Ascending aorta (tissue), 2 donors: ENCODE measurements at regions not wholly inside any gene's neighbourhood (a gene's known extent, or its start where the extent isn't known, plus 50 kb on each side); places are given as distances from the start of the nearest gene placed in this dataset.
A peak's percentile ranks its signal among the peaks of the same experiment; 100 is the strongest.

Source experiments
- DNase-seq, 2 donors: peaks; one replicate each; pipeline ENCODE4 v3.0.0-alpha.2; 2019; ENCODE audit warnings: low spot score in 2 of 2
- H3K27ac ChIP-seq, 2 donors: fragments of 200-600 bp; sonication (generic); one replicate each; pipeline ENCODE4 v1.5.1; 2016 to 2017; ENCODE audit warnings: mild to moderate bottlenecking in 1 of 2
- H3K27me3 ChIP-seq: fragments of 200-600 bp; sonication (generic); one replicate; pipeline ENCODE4 v1.5.1; 2017
- H3K36me3 ChIP-seq, 2 donors: fragments of 200-600 bp; sonication (generic); one replicate each; pipeline ENCODE4 v1.5.1; 2016
- H3K4me1 ChIP-seq, 2 donors: fragments of 200-600 bp; sonication (generic); one replicate each; pipeline ENCODE4 v1.5.1; 2016 to 2017; ENCODE audit warnings: mild to moderate bottlenecking in 1 of 2
- H3K4me3 ChIP-seq, 2 donors: fragments of 200-600 bp; sonication (generic); one replicate each; pipeline ENCODE4 v1.5.1; 2016 to 2017; ENCODE audit warnings: mild to moderate bottlenecking in 1 of 2
- H3K9me3 ChIP-seq, 2 donors: fragments of 200-600 bp; sonication (generic); one replicate each; pipeline ENCODE4 v1.5.1; 2016
- CTCF ChIP-seq, 3 experiments: fragments of 200-600 bp in 2 of 3; fragments of 450-650 bp in 1 of 3; sonication (generic) in 2 of 3; IDR thresholded peaks; one replicate each; pipeline ENCODE4 v1.5.1; 2016 to 2019; ENCODE audit warnings: antibody characterized with exemption in 3 of 3, mild to moderate bottlenecking in 1 of 3, moderate library complexity in 1 of 3
- intact Hi-C: fragments of 100-400 bp; cut with DNase I; formaldehyde crosslinking; loops from one replicate; pipeline ENCODE4 v1.15.1; 2023

- DNase-seq: no peak
- no peak overlapping the region for H3K4me3 ChIP-seq
- no peaks in the 10 kb centered on the region for H3K9me3 ChIP-seq
- no peaks in the 10 kb centered on the region for H3K36me3 ChIP-seq
- H3K27ac ChIP-seq: no peak overlapping the region
- no peak for TF ChIP-seq CTCF (IDR thresholded peaks at IDR 0.05)
- peaks cover 0 to 10% of the 10 kb centered on the region in 2 donors for H3K4me1 ChIP-seq
- peaks cover 5% of the 10 kb centered on the region for H3K27me3 ChIP-seq
- intact Hi-C loops: no loop called here
Observed at GRCh38 chr6:26246553-26246952, 118.4 kb upstream of the BTN3A2 start.

- peaks cover 5% of the 10 kb centered on the region for H3K27me3 ChIP-seq
- H3K36me3 ChIP-seq: no peaks in the 10 kb centered on the region
- H3K4me3 ChIP-seq: peak overlapping the region; percentile 57 to 74
- intact Hi-C loops: no loop called here
- no peaks in the 10 kb centered on the region for H3K9me3 ChIP-seq
- H3K4me1 ChIP-seq: peaks cover 0 to 10% of the 10 kb centered on the region in 2 donors
- no peak for TF ChIP-seq CTCF (IDR thresholded peaks at IDR 0.05)
- no peak for DNase-seq
- H3K27ac ChIP-seq: peak overlapping the region; percentile 13 to 54
Observed at GRCh38 chr6:26249707-26249956, 115.4 kb upstream of the BTN3A2 start.

- peak in 1 of 2 donors; percentile 72 for DNase-seq
- intact Hi-C loops: loop anchor here (2.0 kb wide), 1 partner anchor 21 kb away; a partner anchor contains a TSS
- H3K4me3 ChIP-seq: peak overlapping the region; percentile 57 to 74
- no peaks in the 10 kb centered on the region for H3K9me3 ChIP-seq
- TF ChIP-seq CTCF (IDR thresholded peaks at IDR 0.05): no peak
- H3K27me3 ChIP-seq: peaks cover 5% of the 10 kb centered on the region
- H3K36me3 ChIP-seq: no peaks in the 10 kb centered on the region
- peak overlapping the region; percentile 13 to 54 for H3K27ac ChIP-seq
- peaks cover 0 to 10% of the 10 kb centered on the region in 2 donors for H3K4me1 ChIP-seq
Observed at GRCh38 chr6:26249957-26250697, 114.9 kb upstream of the BTN3A2 start.

- no peaks in the 10 kb centered on the region for H3K36me3 ChIP-seq
- no peak for DNase-seq
- no peaks in the 10 kb centered on the region for H3K9me3 ChIP-seq
- H3K27ac ChIP-seq: peak overlapping the region; percentile 55 to 64
- no peak for TF ChIP-seq CTCF (IDR thresholded peaks at IDR 0.05)
- peaks cover 5% of the 10 kb centered on the region for H3K27me3 ChIP-seq
- peak overlapping the region; percentile 57 to 74 for H3K4me3 ChIP-seq
- H3K4me1 ChIP-seq: peaks cover 0 to 10% of the 10 kb centered on the region in 2 donors
- intact Hi-C loops: loop anchor here (2.0 kb wide), 1 partner anchor 20 kb away; a partner anchor contains a TSS
Observed at GRCh38 chr6:26250698-26251044, 114.3 kb upstream of the BTN3A2 start.

- Histone ChIP-seq H3K27me3 (peaks cover 5% of the 10 kb centered on the region), H3K4me1 (peaks cover 0 to 10% of the 10 kb centered on the region in 2 donors), H3K27ac (peak overlapping the region; percentile 55 to 64), H3K36me3 (no peaks in the 10 kb centered on the region), H3K9me3 (no peaks in the 10 kb centered on the region), H3K4me3 (peak overlapping the region; percentile 57 to 74)
- intact Hi-C loops: loop anchor here (2.0 kb wide), 1 partner anchor 19 kb away; a partner anchor contains a TSS
- DNase-seq: peak; percentile 19 to 73
- no peak for TF ChIP-seq CTCF (IDR thresholded peaks at IDR 0.05)
Observed at GRCh38 chr6:26251354-26252076, 113.5 kb upstream of the BTN3A2 start.
